SK-N-SH (cell line): ENCODE measurements at regions not wholly inside any gene's neighbourhood (a gene's known extent, or its start where the extent isn't known, plus 50 kb on each side); places are given as distances from the start of the nearest gene placed in this dataset.

Experiments
- CTCF ChIA-PET: fragments of 300-600, 350-600 bp; formaldehyde crosslinking; extraction: SDS; loops from one replicate; lab custom pipeline; 2021; lab: Yijun Ruan, JAX
- POLR2A ChIA-PET: fragments of 350-600 bp; sonication (Branson Sonifier 250); formaldehyde crosslinking; extraction: SDS; loops from one replicate; lab custom pipeline; 2020; ENCODE audit warnings: antibody characterized with exemption, inconsistent platforms; lab: Yijun Ruan, JAX
- DNase-seq: peaks from one replicate; pipeline ENCODE4 v3.0.0; 2012
- H2AFZ ChIP-seq: fragments of 200-600 bp; sonication (generic); 2 replicates; pipeline ENCODE4 v1.8.1; 2016; ENCODE audit warnings: antibody characterized with exemption, mild to moderate bottlenecking, low read depth
- H3F3A ChIP-seq: fragments of 200-600 bp; sonication (generic); replicated peaks from 2 replicates; pipeline ENCODE3; 2016; ENCODE audit warnings: antibody characterized with exemption, mild to moderate bottlenecking; ENCODE audit not compliant: insufficient read depth
- H3K27ac ChIP-seq, 2 experiments: fragments of 200-500 bp in 1 of 2; fragments of 200-600 bp in 1 of 2; sonication (Bioruptor generic) in 1 of 2; sonication (generic), shearing (Covaris generic) in 1 of 2; 2 replicates each; pipeline versions ENCODE4 v1.5.1 to v1.6.1; 2014 to 2016; ENCODE audit warnings: low read depth in 2 of 2, inconsistent platforms in 1 of 2, low read length in 1 of 2, mild to moderate bottlenecking in 1 of 2, mixed read lengths in 1 of 2
- H3K27me3 ChIP-seq: fragments of 200-600 bp; sonication (generic), shearing (Covaris generic); 2 replicates; pipeline ENCODE4 v1.6.1; 2016; ENCODE audit warnings: mixed run types; ENCODE audit not compliant: insufficient read depth
- H3K36me3 ChIP-seq, 2 experiments: fragments of 200-500 bp in 1 of 2; fragments of 200-600 bp in 1 of 2; sonication (Bioruptor generic) in 1 of 2; sonication (generic) in 1 of 2; replicated peaks in 1 of 2; 2 replicates each; pipeline versions ENCODE3 to v1.5.1; 2014 to 2016; ENCODE audit warnings: low read length in 1 of 2, mild to moderate bottlenecking in 1 of 2; ENCODE audit not compliant: insufficient read depth in 2 of 2, control insufficient read depth in 1 of 2
- H3K4me1 ChIP-seq, 2 experiments: fragments of 200-500 bp in 1 of 2; fragments of 200-600 bp in 1 of 2; sonication (Bioruptor generic) in 1 of 2; sonication (generic), shearing (Covaris generic) in 1 of 2; 2 replicates each; pipeline versions ENCODE4 v1.5.1 to v1.6.1; 2014 to 2016; ENCODE audit warnings: low read depth in 1 of 2, low read length in 1 of 2, mixed run types in 1 of 2; ENCODE audit not compliant: insufficient read depth in 2 of 2, control insufficient read depth in 1 of 2
- H3K4me2 ChIP-seq: fragments of 200-600 bp; sonication (generic), shearing (Covaris generic); 2 replicates; pipeline ENCODE4 v1.6.1; 2017; ENCODE audit warnings: mixed run types
- H3K4me3 ChIP-seq, 2 experiments: fragments of 200-500 bp in 1 of 2; fragments of 200-600 bp in 1 of 2; sonication (Bioruptor generic) in 1 of 2; sonication (generic), shearing (Covaris generic) in 1 of 2; 2 replicates each; pipeline versions ENCODE4 v1.5.1 to v1.8.1; 2014 to 2016; ENCODE audit warnings: low read depth in 2 of 2, inconsistent platforms in 1 of 2, low read length in 1 of 2, mild to moderate bottlenecking in 1 of 2, mixed read lengths in 1 of 2, moderate library complexity in 1 of 2
- H3K79me2 ChIP-seq: fragments of 200-600 bp; sonication (generic); 2 replicates; pipeline ENCODE4 v1.8.1; 2017; ENCODE audit warnings: mild to moderate bottlenecking; ENCODE audit not compliant: insufficient read depth
- H3K9ac ChIP-seq: fragments of 200-600 bp; sonication (generic); 2 replicates; pipeline ENCODE4 v1.6.1; 2017; ENCODE audit warnings: mixed run types
- H3K9me2 ChIP-seq: fragments of 200-600 bp; sonication (generic); 2 replicates; pipeline ENCODE4 v1.6.1; 2017; ENCODE audit warnings: mixed run types
- H3K9me3 ChIP-seq: fragments of 200-600 bp; sonication (generic); 2 replicates; pipeline ENCODE4 v1.6.1; 2017; ENCODE audit warnings: mixed run types, mild to moderate bottlenecking, moderate library complexity
- H4K20me1 ChIP-seq: fragments of 200-600 bp; sonication (generic); 2 replicates; pipeline ENCODE4 v1.6.1; 2017; ENCODE audit warnings: mild to moderate bottlenecking, mixed run types; ENCODE audit not compliant: insufficient read depth
- CTCF ChIP-seq: fragments of 200-600 bp; sonication (generic); IDR thresholded peaks from 2 replicates; pipeline ENCODE4 v1.6.1; 2017; ENCODE audit warnings: antibody characterized with exemption, mild to moderate bottlenecking, moderate library complexity
- EP300 ChIP-seq, 2 experiments: IDR thresholded peaks; 2 replicates each; pipeline versions ENCODE4 v1.4.0 to v1.6.1; 2012; ENCODE audit warnings: borderline replicate concordance in 1 of 2, low read depth in 1 of 2, low read length in 1 of 2
- EZH2phosphoT487 ChIP-seq: fragments of 200-600 bp; sonication (generic); IDR thresholded peaks from 2 replicates; pipeline ENCODE4 v1.6.1; 2017; ENCODE audit warnings: low read depth, mixed run types, mild to moderate bottlenecking, antibody characterized with exemption, moderate library complexity, borderline replicate concordance
- FOSL2 ChIP-seq: IDR thresholded peaks from 2 replicates; pipeline ENCODE4 v1.4.0; 2012; ENCODE audit warnings: low read depth, mild to moderate bottlenecking, moderate library complexity, borderline replicate concordance
- FOXJ3 ChIP-seq: sonication (generic); formaldehyde crosslinking; IDR thresholded peaks from 2 replicates; pipeline ENCODE4 v1.5.1; 2020; ENCODE audit warnings: mild to moderate bottlenecking, missing genetic modification reagents
- GATA2 ChIP-seq: sonication (generic); formaldehyde crosslinking; IDR thresholded peaks from 2 replicates; pipeline ENCODE4 v1.5.0; 2020; ENCODE audit warnings: mild to moderate bottlenecking, missing genetic modification reagents
- IRF3 ChIP-seq: fragments of 150-350 bp; IDR thresholded peaks from 2 replicates; pipeline ENCODE4 v1.6.1; 2016; ENCODE audit warnings: mild to moderate bottlenecking, low read depth, low read length
- MEF2A ChIP-seq: IDR thresholded peaks from 2 replicates; pipeline ENCODE4 v1.4.0; 2012; ENCODE audit warnings: low read depth, borderline replicate concordance
- NFIC ChIP-seq: IDR thresholded peaks from 2 replicates; pipeline ENCODE4 v1.4.0; 2012; ENCODE audit warnings: borderline replicate concordance
- NRF1 ChIP-seq: IDR thresholded peaks from 2 replicates; pipeline ENCODE4 v1.6.1; 2012; ENCODE audit warnings: low read depth, mild to moderate bottlenecking, low read length
- PBX3 ChIP-seq: IDR thresholded peaks from 2 replicates; pipeline ENCODE4; 2012
- RAD21 ChIP-seq: IDR thresholded peaks from 2 replicates; pipeline ENCODE4 v1.6.1; 2012; ENCODE audit warnings: mild to moderate bottlenecking, low read length
- RCOR1 ChIP-seq: fragments of 150-350 bp; IDR thresholded peaks from 2 replicates; pipeline ENCODE4 v1.6.1; 2017; ENCODE audit warnings: antibody characterized with exemption, low read length
- REST ChIP-seq: IDR thresholded peaks from 2 replicates; pipeline ENCODE4 v1.6.1; 2012; ENCODE audit warnings: mild to moderate bottlenecking, low read depth, low read length, moderate library complexity
- SIN3A ChIP-seq: IDR thresholded peaks from 2 replicates; pipeline ENCODE4 v1.6.1; 2012; ENCODE audit warnings: low read depth, mild to moderate bottlenecking, low read length, moderate library complexity, borderline replicate concordance
- SMC3 ChIP-seq: IDR thresholded peaks from 2 replicates; pipeline ENCODE4 v1.6.1; 2012; ENCODE audit warnings: low read depth, low read length, improper control_type of control experiment
- USF2 ChIP-seq: fragments of 150-350 bp; IDR thresholded peaks from 2 replicates; pipeline ENCODE4 v1.6.1; 2017; ENCODE audit warnings: antibody characterized with exemption, low read length, low read depth, borderline replicate concordance
- YY1 ChIP-seq: IDR thresholded peaks from 2 replicates; pipeline ENCODE4 v1.4.0; 2012; ENCODE audit warnings: low read depth, mild to moderate bottlenecking
- WGBS: methylation state at CpG from one replicate; pipeline ENCODE4 v1.1.6; 2017; ENCODE audit warnings: low lambda C conversion rate; 5-methylcytosine and 5-hydroxymethylcytosine counted together

GRCh38 chr5:2582106-2582505 is 169.4 kb downstream of the IRX2 start:
- no peaks in the 10 kb centered on the region for H3K27me3 ChIP-seq
- H3K4me2 ChIP-seq = no peak overlapping the region
- no peak overlapping the region for H3K9ac ChIP-seq
- POLR2A ChIA-PET = no interaction called here
- H3K36me3 ChIP-seq = no peaks in the 10 kb centered on the region
- H4K20me1 ChIP-seq = no peaks in the 10 kb centered on the region
- no peak overlapping the region for H3K4me3 ChIP-seq
- H3K9me3 ChIP-seq = no peaks in the 10 kb centered on the region
- 9% methylated on average over 7 of the region's 7 CpGs for WGBS
- H2AFZ ChIP-seq = no peak overlapping the region
- H3K4me1 ChIP-seq = no peaks in the 10 kb centered on the region
- no peak for TF ChIP-seq GATA2 (CRISPR knock-in tag)
- TF ChIP-seq FOSL2 = no peak
- no peak for TF ChIP-seq SIN3A
- no peak for TF ChIP-seq FOXJ3
- no peak for TF ChIP-seq RCOR1
- TF ChIP-seq YY1 = no peak
- TF ChIP-seq NRF1 = no peak
- TF ChIP-seq SMC3 = no peak
- no peak for TF ChIP-seq RAD21
- TF ChIP-seq EP300 (IDR thresholded peaks at IDR 0.05; ENCODE audit: borderline replicate concordance in 1 of 2, low read depth in 1 of 2, low read length in 1 of 2) = no peak
- no peak for TF ChIP-seq REST
- H3K27ac ChIP-seq = no peak overlapping the region
- no peaks in the 10 kb centered on the region for H3F3A ChIP-seq
- H3K9me2 ChIP-seq = no peaks in the 10 kb centered on the region
- CTCF ChIA-PET = no interaction called here
- no peak for DNase-seq
- H3K79me2 ChIP-seq = no peaks in the 10 kb centered on the region

- 38% methylated on average over 5 of the region's 5 CpGs for whole genome bisulfite sequencing
- POLR2A ChIA-PET = no interaction called here
- CTCF ChIA-PET = no interaction called here
These were observed 170.1 kb downstream of the IRX2 start for GRCh38 chr5:2581418-2581817.

More at GRCh38 chr5:2581418-2581817, 170.1 kb downstream of the IRX2 start:
- Histone ChIP-seq H3K79me2 (no peaks in the 10 kb centered on the region), H3K4me3 (no peak overlapping the region), H3K9me2 (no peaks in the 10 kb centered on the region), H3K27ac (no peak overlapping the region), H3F3A (no peaks in the 10 kb centered on the region), H2AFZ (no peak overlapping the region), H3K4me1 (no peaks in the 10 kb centered on the region), H3K27me3 (no peaks in the 10 kb centered on the region), H3K36me3 (no peaks in the 10 kb centered on the region), H4K20me1 (no peaks in the 10 kb centered on the region), H3K9me3 (no peaks in the 10 kb centered on the region), H3K4me2 (no peak overlapping the region), H3K9ac (no peak overlapping the region)
- no peak for TF ChIP-seq NRF1
- no peak for TF ChIP-seq IRF3
- no peak for TF ChIP-seq RCOR1
- TF ChIP-seq SMC3 = no peak
- TF ChIP-seq CTCF = no peak
- no peak for TF ChIP-seq NFIC
- TF ChIP-seq EZH2phosphoT487 = no peak
- no peak for TF ChIP-seq PBX3
- no peak for TF ChIP-seq USF2
- TF ChIP-seq MEF2A = no peak
- DNase-seq = no peak
